HG03175 (cell line): ENCODE measurements at regions not wholly inside any gene's neighbourhood (a gene's known extent, or its start where the extent isn't known, plus 50 kb on each side); places are given as distances from the start of the nearest gene placed in this dataset.

ENCODE experiments used
- ATAC-seq: cut with Tn5 transposase; IDR thresholded peaks from one replicate; pipeline ENCODE4 v1.9.1; 2021; ENCODE audit warnings: mild to moderate bottlenecking, moderate library complexity; ENCODE audit not compliant: unreplicated experiment

- ATAC-seq: no peak
Observed at GRCh38 chr2:226623587-226624368, 175.8 kb downstream of the IRS1 start.

DNA sequence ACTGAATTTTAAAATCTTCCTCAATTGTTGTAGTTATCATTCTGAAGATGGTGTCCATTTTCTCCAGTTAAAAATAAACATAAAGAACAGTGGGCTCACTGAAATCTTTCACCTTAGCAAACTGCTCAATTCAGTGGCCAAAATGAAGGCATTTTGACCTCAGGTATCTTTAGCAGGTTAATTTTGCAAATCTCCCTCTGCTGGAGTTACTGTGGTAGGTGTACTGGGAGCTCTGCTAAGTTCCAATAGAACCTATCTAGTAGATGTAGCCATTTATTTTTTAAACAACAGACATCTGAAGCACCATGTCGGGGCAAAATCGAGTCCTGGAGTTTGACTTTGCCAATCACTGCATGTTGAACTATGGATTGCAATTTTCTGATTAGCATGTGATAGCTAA, 177.1 kb downstream of the IRS1 start:
- no peak for ATAC-seq

DNA sequence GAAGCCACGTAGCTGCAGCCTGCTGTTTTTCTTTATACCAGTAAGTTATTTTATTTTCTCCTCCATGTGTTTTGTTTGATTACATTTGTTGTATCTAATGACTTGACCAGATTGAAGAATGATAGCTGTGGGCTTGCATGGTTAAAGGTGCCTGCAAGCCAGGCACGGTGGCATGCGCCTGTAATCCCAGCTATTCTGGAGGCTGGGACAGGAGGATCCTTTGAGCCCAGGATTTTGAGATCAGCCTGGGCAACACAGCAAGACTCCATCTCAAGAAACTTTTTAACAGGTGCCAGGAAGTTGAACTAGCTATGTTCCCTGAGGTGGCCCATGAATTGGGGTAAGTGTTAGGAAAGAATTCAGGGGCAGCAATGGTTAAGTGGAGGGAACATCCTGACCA, 179.4 kb downstream of the IRS1 start:
- ATAC-seq: no peak

DNA sequence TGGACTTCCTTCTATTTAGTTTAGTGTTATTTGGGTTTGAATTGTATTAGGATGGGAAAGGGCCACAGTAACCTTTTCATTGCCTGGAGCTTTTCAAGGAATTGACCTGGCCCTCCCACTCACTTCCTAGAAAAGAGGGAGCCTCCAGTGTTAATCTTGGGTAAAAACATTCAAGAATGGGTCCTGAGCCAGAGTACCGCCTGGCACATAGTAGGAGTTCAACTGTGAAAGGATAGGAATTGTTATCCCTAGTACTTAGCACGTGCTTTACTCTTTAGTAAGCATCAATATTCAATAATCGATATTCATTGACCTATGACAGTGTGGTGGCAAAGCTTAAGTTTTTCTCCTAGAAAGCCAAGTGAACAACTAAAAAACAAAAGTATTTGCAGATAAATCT, 179.9 kb downstream of the IRS1 start:
- ATAC-seq: no peak

GRCh38 chr2:226618875-226619605, 180.6 kb downstream of the IRS1 start:
- ATAC-seq: no peak

- no peak for ATAC-seq
Observed at GRCh38 chr2:226618544-226618874, 181.1 kb downstream of the IRS1 start.

DNA sequence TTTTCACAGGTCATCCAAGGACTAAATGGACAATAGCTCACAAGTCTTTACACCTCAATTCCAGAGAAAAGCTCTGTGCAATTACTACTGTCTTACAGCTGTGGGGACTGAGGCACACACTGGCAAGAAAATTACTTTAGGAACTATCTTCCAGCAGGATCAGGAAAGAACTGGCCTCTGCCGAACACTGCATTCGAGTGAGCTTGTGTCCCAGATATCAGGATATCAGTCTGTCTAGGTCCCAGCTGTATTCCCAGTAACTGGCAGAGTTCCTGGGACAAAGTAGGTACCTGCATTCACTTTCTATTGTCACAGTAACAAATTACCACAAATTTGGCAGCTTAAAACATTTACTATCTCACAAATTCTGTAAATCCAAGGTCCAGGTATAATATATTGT, 183.7 kb downstream of the IRS1 start:
- no peak for ATAC-seq

- no peak for ATAC-seq
Observed at GRCh38 chr2:226611944-226612318, 187.7 kb downstream of the IRS1 start.

- ATAC-seq: no peak
Observed at GRCh38 chr2:226611196-226611943, 188.2 kb downstream of the IRS1 start.

- no peak for ATAC-seq
Observed at GRCh38 chr2:226609366-226609765, 190.3 kb downstream of the IRS1 start.

DNA sequence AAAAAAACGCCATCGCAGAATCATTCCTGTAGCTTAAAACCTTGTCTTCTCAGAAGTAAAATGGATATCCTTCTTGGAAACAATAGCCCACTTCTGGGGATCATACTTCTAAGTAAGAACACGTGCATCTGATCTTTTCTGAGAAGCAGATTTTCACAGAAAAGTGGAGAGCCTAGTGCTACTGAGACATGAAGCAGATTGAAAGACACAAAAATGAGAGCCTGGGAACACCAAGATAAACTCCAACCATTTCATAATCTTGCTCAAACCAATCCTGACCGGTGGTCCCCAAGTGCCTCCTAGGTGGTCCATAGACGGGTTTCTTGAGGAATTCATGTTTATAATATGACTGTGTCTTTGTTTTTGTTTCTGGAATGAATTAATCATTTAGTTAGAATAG, 191.2 kb downstream of the IRS1 start:
- no peak for ATAC-seq

GRCh38 chr2:226607379-226607778, 192.2 kb downstream of the IRS1 start:
- no peak for ATAC-seq

GRCh38 chr2:226605642-226606041, 194.0 kb downstream of the IRS1 start:
- no peak for ATAC-seq

DNA sequence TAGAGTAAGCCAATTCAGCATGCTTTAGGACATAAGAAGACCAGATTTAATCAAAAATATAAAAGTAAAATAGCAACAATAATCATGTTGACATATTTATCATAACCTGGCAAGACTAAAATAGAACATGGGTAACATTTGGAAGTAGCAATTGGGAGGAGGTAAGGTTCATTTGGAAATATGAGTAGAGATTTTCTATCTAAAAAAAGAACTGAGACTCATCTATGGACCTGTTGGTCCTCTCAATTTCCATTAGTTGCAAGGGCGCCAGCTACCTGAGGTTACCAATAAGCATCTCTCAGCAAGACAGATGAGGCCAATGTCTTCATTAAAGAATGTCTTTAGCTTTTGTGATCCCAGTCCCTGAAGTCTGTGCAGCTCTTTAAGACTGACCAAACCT, 196.0 kb downstream of the IRS1 start:
- ATAC-seq: no peak

- ATAC-seq: no peak
Observed at GRCh38 chr2:226601881-226602662, 197.5 kb downstream of the IRS1 start.

DNA sequence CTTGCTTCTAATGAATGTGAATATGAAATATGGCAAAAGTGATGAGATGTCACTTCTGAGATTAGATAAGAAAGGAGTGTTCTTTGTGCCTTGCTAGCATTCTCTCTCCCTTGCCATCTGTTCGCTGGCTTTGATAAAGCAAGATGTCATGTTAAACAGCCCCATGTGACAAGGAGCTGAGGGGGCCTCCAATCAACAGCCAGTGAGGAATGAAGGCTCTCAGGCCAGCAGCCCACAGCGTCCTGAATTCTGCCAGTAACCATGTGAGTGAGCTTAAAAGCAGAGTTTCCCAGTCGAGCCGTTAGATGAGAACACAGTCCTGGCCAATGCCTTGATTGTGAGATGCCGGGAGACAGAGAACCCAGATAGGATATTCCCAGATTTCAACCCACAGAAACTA, 198.8 kb downstream of the IRS1 start:
- ATAC-seq: no peak

- ATAC-seq: no peak
Observed at GRCh38 chr2:226600184-226600583, 199.4 kb downstream of the IRS1 start.

DNA sequence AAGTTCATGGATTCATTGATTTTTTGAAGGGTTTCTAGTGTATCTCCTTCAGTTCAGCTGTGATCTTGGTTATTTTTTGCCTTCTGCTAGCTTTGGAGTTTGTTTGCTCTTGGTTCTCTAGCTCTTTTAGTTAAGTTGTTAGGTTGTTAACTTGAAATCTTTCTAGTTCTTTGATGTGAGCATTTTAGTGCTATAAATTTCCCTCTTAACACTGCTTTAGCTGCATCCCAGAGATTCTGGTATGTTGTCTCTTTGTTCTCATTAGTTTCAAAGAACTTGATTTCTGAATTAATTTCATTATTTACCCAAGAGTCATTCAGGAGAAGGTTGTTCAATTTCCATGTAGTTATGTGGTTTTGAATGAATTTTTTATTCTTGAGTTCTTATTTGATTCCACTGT, 210.6 kb downstream of the IRS1 start:
- ATAC-seq: no peak

DNA sequence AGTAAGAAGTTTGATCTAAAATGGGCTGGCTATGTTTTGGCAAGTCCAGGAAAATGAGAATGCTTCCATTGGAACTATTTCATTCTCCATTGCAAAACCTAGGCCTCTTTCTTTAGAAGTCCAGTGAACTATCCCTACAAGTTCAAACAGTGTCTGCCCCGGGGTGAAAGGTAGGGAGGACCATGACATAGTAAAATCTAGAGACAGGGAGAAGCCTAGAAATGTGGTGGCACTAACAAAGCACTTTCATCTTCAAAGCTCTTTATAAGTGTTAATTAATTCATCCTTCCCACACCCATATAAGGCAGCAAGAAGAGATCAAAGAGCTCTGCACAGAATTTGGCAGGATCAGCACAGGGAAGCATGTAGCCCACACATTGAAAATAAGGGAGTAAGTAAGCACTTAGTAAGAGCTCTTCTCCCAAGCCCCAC, 214.5 kb downstream of the IRS1 start:
- ATAC-seq: no peak

GRCh38 chr2:226584518-226585055, 215.0 kb downstream of the IRS1 start:
- no peak for ATAC-seq

- no peak for ATAC-seq
Observed at GRCh38 chr2:226583715-226584114, 215.9 kb downstream of the IRS1 start.
